ENCODE measurements at regions not wholly inside any gene's neighbourhood (a gene's known extent, or its start where the extent isn't known, plus 50 kb on each side); places are given as distances from the start of the nearest gene placed in this dataset.

- Histone ChIP-seq H3K36me3 (ENCODE audit: insufficient read depth, low read length) (no peaks in the 10 kb centered on the region), H3K9me3 (ENCODE audit: insufficient read depth, low read depth, low read length) (no peaks in the 10 kb centered on the region), H3K9ac (ENCODE audit: low read depth, low read length, poor library complexity, severe bottlenecking) (no peak overlapping the region), H3K79me2 (ENCODE audit: insufficient read depth, low read length) (no peaks in the 10 kb centered on the region), H3K4me2 (ENCODE audit: low read depth, low read length, poor library complexity, severe bottlenecking) (no peak overlapping the region), H3K9me2 (replicated peaks; ENCODE audit: low read depth, low read length) (no peaks in the 10 kb centered on the region), H3K4me3 (ENCODE audit: low read length, poor library complexity, severe bottlenecking) (no peak overlapping the region), H2AFZ (ENCODE audit: low read length) (no peak overlapping the region), H3K4me1 (ENCODE audit: insufficient read depth, low read length, poor library complexity, severe bottlenecking) (no peaks in the 10 kb centered on the region), H3F3A (ENCODE audit: low read depth) (no peaks in the 10 kb centered on the region), H4K20me1 (ENCODE audit: insufficient read depth, low read length, poor library complexity, severe bottlenecking) (no peaks in the 10 kb centered on the region), H3K27me3 (ENCODE audit: insufficient read depth, low read length, poor library complexity, severe bottlenecking) (no peaks in the 10 kb centered on the region)
- TF ChIP-seq CTCF (conservative IDR thresholded peaks at IDR 0.05; ENCODE audit: low read length) (no peak), EZH2phosphoT487 (IDR thresholded peaks at IDR 0.05; ENCODE audit: borderline replicate concordance) (no peak)
Measured at GRCh38 chr18:42296723-42297122, 341.7 kb downstream of the PIK3C3 start.

- H3K27me3 ChIP-seq (ENCODE audit: insufficient read depth, low read length, poor library complexity, severe bottlenecking), result no peaks in the 10 kb centered on the region
- H3K9me2 ChIP-seq (replicated peaks; ENCODE audit: low read depth, low read length), result no peaks in the 10 kb centered on the region
- H3K4me2 ChIP-seq (ENCODE audit: low read depth, low read length, poor library complexity, severe bottlenecking), result no peak overlapping the region
- H3F3A ChIP-seq (ENCODE audit: low read depth), result no peaks in the 10 kb centered on the region
- H3K79me2 ChIP-seq (ENCODE audit: insufficient read depth, low read length), result no peaks in the 10 kb centered on the region
- H4K20me1 ChIP-seq (ENCODE audit: insufficient read depth, low read length, poor library complexity, severe bottlenecking), result no peaks in the 10 kb centered on the region
- TF ChIP-seq EZH2phosphoT487 (IDR thresholded peaks at IDR 0.05; ENCODE audit: borderline replicate concordance) (no peak), CTCF (conservative IDR thresholded peaks at IDR 0.05; ENCODE audit: low read length) (peak; percentile 98)
- peak overlapping the region; percentile 20; the same call in 1 of the 2 replicates for H2AFZ ChIP-seq (ENCODE audit: low read length)
- H3K9ac ChIP-seq (ENCODE audit: low read depth, low read length, poor library complexity, severe bottlenecking), result no peak overlapping the region
- H3K4me1 ChIP-seq (ENCODE audit: insufficient read depth, low read length, poor library complexity, severe bottlenecking), result no peaks in the 10 kb centered on the region
- H3K36me3 ChIP-seq (ENCODE audit: insufficient read depth, low read length), result no peaks in the 10 kb centered on the region
- no peak overlapping the region for H3K4me3 ChIP-seq (ENCODE audit: low read length, poor library complexity, severe bottlenecking)
- H3K9me3 ChIP-seq (ENCODE audit: insufficient read depth, low read depth, low read length), result no peaks in the 10 kb centered on the region
Measured at GRCh38 chr18:42298759-42299675, 344.0 kb downstream of the PIK3C3 start.

GRCh38 chr18:42305869-42306593 is 351.0 kb downstream of the PIK3C3 start:
- Histone ChIP-seq H3F3A (ENCODE audit: low read depth) (no peaks in the 10 kb centered on the region), H3K4me2 (ENCODE audit: low read depth, low read length, poor library complexity, severe bottlenecking) (no peak overlapping the region), H3K9me2 (replicated peaks; ENCODE audit: low read depth, low read length) (no peaks in the 10 kb centered on the region), H3K9ac (ENCODE audit: low read depth, low read length, poor library complexity, severe bottlenecking) (no peak overlapping the region), H3K4me1 (ENCODE audit: insufficient read depth, low read length, poor library complexity, severe bottlenecking) (no peaks in the 10 kb centered on the region), H3K27me3 (ENCODE audit: insufficient read depth, low read length, poor library complexity, severe bottlenecking) (no peaks in the 10 kb centered on the region), H2AFZ (ENCODE audit: low read length) (no peak overlapping the region), H3K79me2 (ENCODE audit: insufficient read depth, low read length) (no peaks in the 10 kb centered on the region), H4K20me1 (ENCODE audit: insufficient read depth, low read length, poor library complexity, severe bottlenecking) (no peaks in the 10 kb centered on the region), H3K9me3 (ENCODE audit: insufficient read depth, low read depth, low read length) (no peaks in the 10 kb centered on the region), H3K4me3 (ENCODE audit: low read length, poor library complexity, severe bottlenecking) (no peak overlapping the region), H3K36me3 (ENCODE audit: insufficient read depth, low read length) (no peaks in the 10 kb centered on the region)
- TF ChIP-seq EZH2phosphoT487 (IDR thresholded peaks at IDR 0.05; ENCODE audit: borderline replicate concordance), result no peak
- no peak for TF ChIP-seq CTCF (conservative IDR thresholded peaks at IDR 0.05; ENCODE audit: low read length)
